ENCODE measurements at regions not wholly inside any gene's neighbourhood (a gene's known extent, or its start where the extent isn't known, plus 50 kb on each side); places are given as distances from the start of the nearest gene placed in this dataset.

- Histone ChIP-seq H3K9me2 (ENCODE audit: insufficient read depth) (no peaks in the 10 kb centered on the region), H3K9me3 (ENCODE audit: control insufficient read depth in 1 of 2, insufficient read depth in 1 of 2, low read depth in 1 of 2, low read length in 2 of 2) (no peaks in the 10 kb centered on the region), H3K27ac (ENCODE audit: low read depth, low read length) (no peak overlapping the region), H3K9ac (ENCODE audit: low read length) (no peak overlapping the region), H3K36me3 (ENCODE audit: control insufficient read depth in 1 of 2, insufficient read depth in 2 of 2, low read length in 2 of 2) (no peaks in the 10 kb centered on the region), H3K4me3 (replicated peaks in 1 of 2; ENCODE audit: low read depth in 1 of 2, low read length in 2 of 2) (no peak overlapping the region), H4K20me1 (ENCODE audit: insufficient read depth) (no peaks in the 10 kb centered on the region), H2AFZ (ENCODE audit: low read depth, low read length, poor library complexity, severe bottlenecking) (no peak overlapping the region), H3K4me1 (ENCODE audit: control insufficient read depth in 1 of 2, insufficient read depth in 2 of 2, low read length in 2 of 2) (no peaks in the 10 kb centered on the region), H3K27me3 (ENCODE audit: insufficient read depth, low read length) (no peaks in the 10 kb centered on the region), H3K4me2 (ENCODE audit: low read length) (no peak overlapping the region), H3K79me2 (ENCODE audit: insufficient read depth, low read length) (no peaks in the 10 kb centered on the region)
- intact Hi-C loops (cut with micrococcal nuclease): no loop called here
- ChIA-PET RAD21 (ENCODE audit: low non-redundant PET in 1 of 2, low total read pairs in 2 of 2, uncharacterized antibody in 2 of 2, unreplicated experiment in 2 of 2) (no interaction called here), CTCF (no interaction called here), POLR2A (no interaction called here)
- BruUV-seq (replicated peaks): no TSS peak
- TF ChIP-seq POLR2A (IDR thresholded peaks at IDR 0.05; ENCODE audit: borderline replicate concordance, extremely low read depth, insufficient read depth, insufficient read length) (no peak), CEBPB (IDR thresholded peaks at IDR 0.05; ENCODE audit: low read depth) (no peak), POLR2AphosphoS5 (IDR thresholded peaks at IDR 0.05; ENCODE audit: low read depth, low read length) (no peak), YY1 (IDR thresholded peaks at IDR 0.05; ENCODE audit: extremely low read depth, insufficient replicate concordance, low read depth, low read length) (no peak), ZNF274 (IDR thresholded peaks at IDR 0.05; ENCODE audit: low read depth, low read length) (no peak), ZFX (IDR thresholded peaks at IDR 0.05) (no peak), EZH2 (IDR thresholded peaks at IDR 0.05) (no peak), MAX (IDR thresholded peaks at IDR 0.05) (no peak), EZH2phosphoT487 (IDR thresholded peaks at IDR 0.05; ENCODE audit: borderline replicate concordance) (no peak)
- TF ChIP-seq, protein P1, sequence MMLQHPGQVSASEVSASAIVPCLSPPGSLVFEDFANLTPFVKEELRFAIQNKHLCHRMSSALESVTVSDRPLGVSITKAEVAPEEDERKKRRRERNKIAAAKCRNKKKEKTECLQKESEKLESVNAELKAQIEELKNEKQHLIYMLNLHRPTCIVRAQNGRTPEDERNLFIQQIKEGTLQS (IDR thresholded peaks at IDR 0.05): no peak
- TF ChIP-seq, protein P2, sequence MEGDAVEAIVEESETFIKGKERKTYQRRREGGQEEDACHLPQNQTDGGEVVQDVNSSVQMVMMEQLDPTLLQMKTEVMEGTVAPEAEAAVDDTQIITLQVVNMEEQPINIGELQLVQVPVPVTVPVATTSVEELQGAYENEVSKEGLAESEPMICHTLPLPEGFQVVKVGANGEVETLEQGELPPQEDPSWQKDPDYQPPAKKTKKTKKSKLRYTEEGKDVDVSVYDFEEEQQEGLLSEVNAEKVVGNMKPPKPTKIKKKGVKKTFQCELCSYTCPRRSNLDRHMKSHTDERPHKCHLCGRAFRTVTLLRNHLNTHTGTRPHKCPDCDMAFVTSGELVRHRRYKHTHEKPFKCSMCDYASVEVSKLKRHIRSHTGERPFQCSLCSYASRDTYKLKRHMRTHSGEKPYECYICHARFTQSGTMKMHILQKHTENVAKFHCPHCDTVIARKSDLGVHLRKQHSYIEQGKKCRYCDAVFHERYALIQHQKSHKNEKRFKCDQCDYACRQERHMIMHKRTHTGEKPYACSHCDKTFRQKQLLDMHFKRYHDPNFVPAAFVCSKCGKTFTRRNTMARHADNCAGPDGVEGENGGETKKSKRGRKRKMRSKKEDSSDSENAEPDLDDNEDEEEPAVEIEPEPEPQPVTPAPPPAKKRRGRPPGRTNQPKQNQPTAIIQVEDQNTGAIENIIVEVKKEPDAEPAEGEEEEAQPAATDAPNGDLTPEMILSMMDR (IDR thresholded peaks at IDR 0.05 in 2 of 3, conservative IDR thresholded peaks at IDR 0.05 in 1 of 3; ENCODE audit: borderline replicate concordance in 1 of 3, insufficient read depth in 1 of 3, low read depth in 2 of 3, low read length in 2 of 3): no peak
- DNase-seq (ENCODE audit: low read depth, low spot score) (no peak), ATAC-seq (no peak)
These were observed 265.7 kb upstream of the NPY start for GRCh38 chr7:24018331-24018730.
